ENCODE measurements at regions not wholly inside any gene's neighbourhood (a gene's known extent, or its start where the extent isn't known, plus 50 kb on each side); places are given as distances from the start of the nearest gene placed in this dataset.
A peak's percentile ranks its signal among the peaks of the same experiment; 100 is the strongest.
"Not testable (repeated sequence)": the region's sequence is repeated elsewhere in the genome, so short reads cannot be mapped to it uniquely, and the experiment has no call there.

- in situ Hi-C loops (cut with MboI; ENCODE audit: low pct_unique_long_range_greater_than_20kb, low sequenced_read_pairs), result no loop called here
- DNase-seq, result no peak
These were observed 244.0 kb downstream of the CPXCR1 start for GRCh38 chrX:88990882-88991582.

GRCh38 chrX:88991583-88992132 is 244.6 kb downstream of the CPXCR1 start:
- in situ Hi-C loops (cut with MboI; ENCODE audit: low pct_unique_long_range_greater_than_20kb, low sequenced_read_pairs), result no loop called here
- no peak for DNase-seq

GRCh38 chrX:89021964-89022363 is 274.9 kb downstream of the CPXCR1 start:
- in situ Hi-C loops (cut with MboI; ENCODE audit: low pct_unique_long_range_greater_than_20kb, low sequenced_read_pairs), result no loop called here
- DNase-seq, result no peak

GRCh38 chrX:89033723-89034122 is 286.7 kb downstream of the CPXCR1 start:
- in situ Hi-C loops (cut with MboI; ENCODE audit: low pct_unique_long_range_greater_than_20kb, low sequenced_read_pairs), result no loop called here
- no peak for DNase-seq

- DNase-seq, result peak; percentile 84
- in situ Hi-C loops (cut with MboI; ENCODE audit: low pct_unique_long_range_greater_than_20kb, low sequenced_read_pairs), result no loop called here
These were observed 287.7 kb downstream of the CPXCR1 start for GRCh38 chrX:89034679-89035078.

GRCh38 chrX:89053223-89053622 is 306.2 kb downstream of the CPXCR1 start:
- in situ Hi-C loops (cut with MboI; ENCODE audit: low pct_unique_long_range_greater_than_20kb, low sequenced_read_pairs), result no loop called here
- no peak for DNase-seq

- in situ Hi-C loops (cut with MboI; ENCODE audit: low pct_unique_long_range_greater_than_20kb, low sequenced_read_pairs); DNase-seq: not testable (repeated sequence)
These were observed 352.6 kb downstream of the CPXCR1 start for GRCh38 chrX:89099587-89099986.

GRCh38 chrX:89124985-89125384 is 378.0 kb downstream of the CPXCR1 start:
- in situ Hi-C loops (cut with MboI; ENCODE audit: low pct_unique_long_range_greater_than_20kb, low sequenced_read_pairs), result no loop called here
- no peak for DNase-seq

Data from KBM-7 (cell line).